HEK293T (cell line): ENCODE measurements at regions not wholly inside any gene's neighbourhood (a gene's known extent, or its start where the extent isn't known, plus 50 kb on each side); places are given as distances from the start of the nearest gene placed in this dataset.
"Not testable (repeated sequence)": the region's sequence is repeated elsewhere in the genome, so short reads cannot be mapped to it uniquely, and the experiment has no call there.

Experiments used
- CTCF ChIA-PET: fragments of 350-600 bp; formaldehyde crosslinking; extraction: SDS; loops from one replicate; lab custom pipeline; 2021; ENCODE audit warnings: antibody characterized with exemption, inconsistent platforms; lab: Yijun Ruan, JAX
- POLR2A ChIA-PET: fragments of 350-600 bp; formaldehyde crosslinking; extraction: SDS; loops from one replicate; lab custom pipeline; 2020; ENCODE audit warnings: antibody characterized with exemption, inconsistent platforms; lab: Yijun Ruan, JAX
- DNase-seq: peaks from one replicate; pipeline ENCODE4 v3.0.0; 2012; ENCODE audit warnings: mixed read lengths; ENCODE audit errors: extremely low spot score
- ARNT ChIP-seq: fragments of 450-650 bp; IDR thresholded peaks from 2 replicates; pipeline ENCODE4 v1.6.1; 2017; ENCODE audit warnings: mild to moderate bottlenecking
- BHLHE40 ChIP-seq: fragments of 450-650 bp; IDR thresholded peaks from 2 replicates; pipeline ENCODE4 v1.6.1; 2016; ENCODE audit warnings: mild to moderate bottlenecking, moderate library complexity, borderline replicate concordance
- CTBP1 ChIP-seq: fragments of 450-650 bp; IDR thresholded peaks from 2 replicates; pipeline ENCODE4 v1.6.1; 2016; ENCODE audit warnings: borderline replicate concordance
- ELF4 ChIP-seq: fragments of 450-650 bp; IDR thresholded peaks from 2 replicates; pipeline ENCODE4 v1.6.1; 2017; ENCODE audit warnings: antibody characterized with exemption
- FOXA1 ChIP-seq: fragments of 450-650 bp; IDR thresholded peaks from 2 replicates; pipeline ENCODE4 v1.6.1; 2016; ENCODE audit warnings: mild to moderate bottlenecking
- FOXK2 ChIP-seq: fragments of 450-650 bp; IDR thresholded peaks from 2 replicates; pipeline ENCODE4 v1.6.1; 2016; ENCODE audit warnings: mild to moderate bottlenecking
- FOXM1 ChIP-seq: fragments of 450-650 bp; IDR thresholded peaks from 2 replicates; pipeline ENCODE4 v1.6.1; 2017; ENCODE audit warnings: mild to moderate bottlenecking, borderline replicate concordance
- HDGF ChIP-seq: fragments of 450-650 bp; IDR thresholded peaks from 2 replicates; pipeline ENCODE4 v1.6.1; 2017; ENCODE audit warnings: antibody characterized with exemption, borderline replicate concordance
- L3MBTL2 ChIP-seq: fragments of 450-650 bp; conservative IDR thresholded peaks from 2 replicates; pipeline ENCODE4 v1.6.1; 2016; ENCODE audit warnings: mild to moderate bottlenecking
- LEF1 ChIP-seq: fragments of 450-650 bp; IDR thresholded peaks from 2 replicates; pipeline ENCODE4 v1.6.1; 2017; ENCODE audit warnings: mild to moderate bottlenecking, borderline replicate concordance
- NFRKB ChIP-seq: fragments of 450-650 bp; IDR thresholded peaks from 2 replicates; pipeline ENCODE4 v1.6.1; 2016; ENCODE audit warnings: mild to moderate bottlenecking, moderate library complexity
- PKNOX1 ChIP-seq: fragments of 450-650 bp; IDR thresholded peaks from 2 replicates; pipeline ENCODE4 v1.6.1; 2016
- SP1 ChIP-seq: fragments of 450-650 bp; IDR thresholded peaks from 2 replicates; pipeline ENCODE4 v1.6.1; 2017
- SUZ12 ChIP-seq: fragments of 450-650 bp; IDR thresholded peaks from 2 replicates; pipeline ENCODE4 v1.6.1; 2016; ENCODE audit warnings: mild to moderate bottlenecking
- TARDBP ChIP-seq: fragments of 450-650 bp; IDR thresholded peaks from 2 replicates; pipeline ENCODE4 v1.6.1; 2016
- ZNF384 ChIP-seq: fragments of 450-650 bp; IDR thresholded peaks from 2 replicates; pipeline ENCODE4 v1.6.1; 2016

- TF ChIP-seq SP1 (no peak), BHLHE40 (no peak), CTBP1 (no peak), SUZ12 (no peak), TARDBP (no peak), PKNOX1 (no peak), ELF4 (no peak), ZNF384 (no peak), HDGF (no peak), LEF1 (no peak), FOXM1 (no peak), FOXK2 (no peak), L3MBTL2 (no peak), ARNT (no peak), NFRKB (no peak), FOXA1 (no peak)
- ChIA-PET CTCF (interaction anchor here (0.5 kb wide), 1 partner anchor 102 kb away, joined by 4 read pairs; no protein-coding TSS in a partner anchor), POLR2A (no interaction called here)
- no peak for DNase-seq
Observed at GRCh38 chr3:177388209-177388608, 190.9 kb upstream of the TBL1XR1 start.

DNA sequence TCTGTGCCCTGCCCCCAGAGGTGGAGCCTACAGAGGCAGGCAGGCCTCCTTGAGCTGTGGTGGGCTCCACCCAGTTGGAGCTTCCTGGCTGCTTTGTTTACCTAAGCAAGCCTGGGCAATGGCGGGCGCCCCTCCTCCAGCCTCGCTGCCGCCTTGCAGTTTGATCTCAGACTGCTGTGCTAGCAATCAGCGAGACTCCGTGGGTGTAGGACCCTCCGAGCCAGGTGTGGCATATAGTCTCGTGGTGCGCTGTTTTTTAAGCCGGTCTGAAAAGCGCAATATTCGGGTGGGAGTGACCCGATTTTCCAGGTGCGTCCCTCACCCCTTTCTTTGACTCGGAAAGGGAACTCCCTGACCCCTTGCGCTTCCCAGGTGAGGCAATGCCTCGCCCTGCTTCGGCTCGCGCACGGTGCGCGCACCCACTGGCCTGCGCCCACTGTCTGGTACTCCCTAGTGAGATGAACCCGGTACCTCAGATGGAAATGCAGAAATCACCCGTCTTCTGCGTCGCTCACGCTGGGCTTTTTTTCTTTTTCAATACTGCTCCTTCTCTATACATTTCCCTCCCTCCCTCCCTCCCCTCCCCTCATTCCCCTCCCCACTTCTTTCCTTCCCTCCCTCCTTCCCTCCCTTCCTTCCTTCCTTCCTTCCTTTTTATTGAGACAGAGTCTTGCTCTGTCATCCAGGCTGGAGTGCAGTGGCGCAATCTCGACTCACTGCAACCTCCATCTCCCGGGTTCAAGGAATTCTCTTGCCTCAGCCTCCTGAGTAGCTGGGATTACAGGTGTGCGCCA, 197.1 kb upstream of the TBL1XR1 start:
- CTCF ChIA-PET, POLR2A ChIA-PET, DNase-seq: not testable (repeated sequence)
- peak; percentile 37; the same call in 1 of the 2 replicates for TF ChIP-seq L3MBTL2

GRCh38 chr3:177396733-177397132, 199.5 kb upstream of the TBL1XR1 start:
- 0 out of 2 replicates have a peak, but pooled peaks have one; percentile 27 for TF ChIP-seq L3MBTL2
- TF ChIP-seq HDGF = no peak
- no peak for TF ChIP-seq SUZ12
- ChIA-PET CTCF (no interaction called here), POLR2A (interaction anchor here (1.1 kb wide), 1 partner anchor 32 kb away, joined by 3 read pairs; no protein-coding TSS in a partner anchor)
- no peak for DNase-seq

DNA sequence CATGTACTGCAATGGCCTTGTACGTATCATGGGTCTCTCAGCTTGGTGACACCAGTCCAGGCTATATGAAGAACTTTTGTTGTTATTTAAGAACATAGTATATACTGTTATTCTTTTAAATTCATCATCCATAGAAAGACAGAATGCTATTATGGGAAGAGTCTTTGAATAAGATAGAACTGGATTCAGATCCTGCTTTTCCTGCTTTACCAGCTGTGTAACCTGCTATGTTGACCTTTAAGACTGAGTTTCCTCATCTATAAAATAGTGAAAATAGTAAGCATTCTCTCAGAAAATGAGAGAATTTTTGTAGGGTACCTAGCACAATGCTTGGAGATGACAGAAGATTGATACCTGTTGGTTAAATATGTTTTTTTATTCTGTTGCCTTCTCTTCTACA, 204.1 kb upstream of the TBL1XR1 start:
- ChIA-PET CTCF (no interaction called here), POLR2A (no interaction called here)

GRCh38 chr3:177402533-177402932, 205.3 kb upstream of the TBL1XR1 start:
- no peak for DNase-seq
- no peak for TF ChIP-seq SP1
- no peak for TF ChIP-seq CTBP1
- TF ChIP-seq ZNF384 = no peak
- no peak for TF ChIP-seq TARDBP
- no peak for TF ChIP-seq NFRKB
- TF ChIP-seq L3MBTL2 = no peak
- no peak for TF ChIP-seq SUZ12
- TF ChIP-seq BHLHE40 = no peak
- no peak for TF ChIP-seq PKNOX1
- TF ChIP-seq ARNT = no peak
- TF ChIP-seq ELF4 = no peak
- no peak for TF ChIP-seq FOXK2
- no peak for TF ChIP-seq FOXM1
- no peak for TF ChIP-seq FOXA1
- no peak for TF ChIP-seq LEF1
- no peak for TF ChIP-seq HDGF
- CTCF ChIA-PET = no interaction called here
- POLR2A ChIA-PET = no interaction called here

More for the DNA sequence above, 204.1 kb upstream of the TBL1XR1 start:
- no peak for DNase-seq
- TF ChIP-seq ZNF384 = no peak
- no peak for TF ChIP-seq ELF4
- TF ChIP-seq CTBP1 = no peak

GRCh38 chr3:177405191-177405672, 207.9 kb upstream of the TBL1XR1 start:
- POLR2A ChIA-PET = no interaction called here
- TF ChIP-seq FOXM1 = no peak
- no peak for TF ChIP-seq BHLHE40
- TF ChIP-seq SP1 = no peak
- TF ChIP-seq FOXA1 = no peak
- TF ChIP-seq PKNOX1 = no peak
- no peak for TF ChIP-seq L3MBTL2
- no peak for TF ChIP-seq FOXK2
- no peak for TF ChIP-seq TARDBP
- no peak for DNase-seq
- CTCF ChIA-PET = no interaction called here

- TF ChIP-seq CTBP1 = no peak
- TF ChIP-seq SP1 = no peak
- TF ChIP-seq L3MBTL2 = no peak
- no peak for TF ChIP-seq FOXK2
- no peak for TF ChIP-seq BHLHE40
- no peak for TF ChIP-seq SUZ12
- no peak for TF ChIP-seq ZNF384
- TF ChIP-seq ELF4 = no peak
- no peak for TF ChIP-seq NFRKB
- TF ChIP-seq ARNT = no peak
- TF ChIP-seq LEF1 = no peak
- TF ChIP-seq TARDBP = no peak
- TF ChIP-seq FOXA1 = no peak
- no peak for TF ChIP-seq HDGF
- no peak for TF ChIP-seq PKNOX1
- no peak for TF ChIP-seq FOXM1
- ChIA-PET CTCF (no interaction called here), POLR2A (no interaction called here)
- no peak for DNase-seq
Observed at GRCh38 chr3:177410730-177411129, 213.4 kb upstream of the TBL1XR1 start.
